ENCODE measurements at regions not wholly inside any gene's neighbourhood (a gene's known extent, or its start where the extent isn't known, plus 50 kb on each side); places are given as distances from the start of the nearest gene placed in this dataset.

GRCh38 chr10:28113202-28113601, 114.3 kb upstream of the ODAD2 start:
- TF ChIP-seq CTCF (IDR thresholded peaks at IDR 0.05) (no peak), POLR2A (IDR thresholded peaks at IDR 0.05) (no peak), EP300 (IDR thresholded peaks at IDR 0.05) (no peak)
